Smooth muscle cell of the brain vasculature (primary cell): ENCODE measurements at regions not wholly inside any gene's neighbourhood (a gene's known extent, or its start where the extent isn't known, plus 50 kb on each side); places are given as distances from the start of the nearest gene placed in this dataset.
"Not testable (repeated sequence)": the region's sequence is repeated elsewhere in the genome, so short reads cannot be mapped to it uniquely, and the experiment has no call there.

Experiments used
- DNase-seq: peaks from one replicate; pipeline ENCODE4 v3.0.0-alpha.2; 2012; ENCODE audit warnings: low read depth, low spot score

- no peak for DNase-seq
Measured at GRCh38 chr13:90706631-90707030, 640.9 kb upstream of the MIR17HG start.

DNA sequence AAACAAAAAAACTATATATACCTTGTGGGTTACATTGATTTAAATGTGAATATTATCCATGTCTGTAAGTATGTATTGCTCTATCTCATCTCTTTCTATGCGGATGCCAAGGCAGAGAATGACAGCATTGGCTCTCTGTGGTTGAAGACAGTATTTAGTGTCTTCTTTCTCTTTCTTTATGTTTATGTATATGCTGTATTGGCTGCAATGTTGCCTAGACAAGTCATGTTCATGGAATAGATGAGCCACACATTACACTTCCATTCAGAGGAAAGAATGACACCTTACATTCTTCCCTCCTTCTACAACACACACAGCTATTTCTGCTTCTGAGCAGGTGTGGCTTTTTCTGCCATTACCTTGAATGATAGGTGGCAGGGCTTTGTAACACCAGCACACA, 639.4 kb upstream of the MIR17HG start:
- DNase-seq, result no peak

GRCh38 chr13:90709319-90709718, 638.2 kb upstream of the MIR17HG start:
- DNase-seq, result no peak

DNA sequence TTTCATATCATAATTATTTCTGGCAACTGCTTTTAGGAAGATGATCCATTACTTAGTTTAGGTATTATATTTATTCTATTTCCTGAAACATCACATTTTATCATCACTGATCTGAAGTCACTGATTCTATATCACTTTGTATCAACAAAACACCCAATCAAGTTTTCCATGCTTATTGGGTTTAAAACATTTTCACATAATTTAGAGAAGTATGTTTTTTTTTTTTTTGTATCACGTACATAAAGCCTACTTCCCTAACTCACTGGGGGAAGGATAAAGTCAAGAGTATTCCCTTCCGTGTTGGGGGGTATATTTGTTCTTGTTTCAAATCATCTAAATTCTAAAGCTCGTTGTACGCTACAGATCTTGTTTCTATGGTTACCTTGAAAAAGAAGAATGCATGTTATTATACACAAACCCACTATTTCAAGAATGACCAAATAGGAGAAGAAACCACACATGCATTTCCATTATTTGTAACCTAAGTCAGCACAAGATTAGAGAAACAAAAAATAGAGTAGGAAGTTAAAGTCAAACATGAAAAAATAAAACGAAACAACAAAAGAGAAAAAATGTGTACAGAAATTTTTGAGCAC, 637.2 kb upstream of the MIR17HG start:
- DNase-seq, result no peak

DNA sequence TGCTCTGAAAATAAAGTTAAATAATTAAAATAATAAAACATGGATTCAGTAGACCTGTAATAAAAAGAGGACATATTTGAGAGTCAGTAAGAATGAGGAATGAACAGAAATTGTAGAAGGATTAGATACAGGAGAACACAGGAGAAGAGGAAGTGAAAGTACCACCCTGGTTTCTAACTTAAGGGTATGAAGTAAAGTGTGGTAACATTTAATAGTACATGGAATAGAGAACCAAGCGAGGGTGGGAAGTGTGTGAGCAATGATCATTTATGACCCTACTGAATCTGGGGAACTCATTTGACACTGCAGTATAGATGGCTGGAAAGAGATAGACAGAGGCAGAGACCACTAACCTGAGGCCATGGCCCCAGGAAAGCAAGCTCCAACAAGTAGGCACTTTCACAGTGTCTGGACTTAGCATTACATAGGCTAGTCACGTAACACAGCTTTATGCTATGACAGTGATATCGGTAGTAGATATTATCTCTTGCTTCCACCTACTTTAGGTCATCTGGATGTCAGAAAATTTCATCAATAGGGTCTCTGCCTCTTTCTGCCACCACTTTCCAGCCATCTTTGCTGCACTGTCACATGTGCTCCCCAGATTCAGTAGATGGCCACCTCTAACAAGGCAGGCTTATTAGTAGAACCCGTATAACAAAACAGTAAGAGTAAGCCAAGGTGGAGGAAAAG, 633.9 kb upstream of the MIR17HG start:
- DNase-seq, result no peak

GRCh38 chr13:90715485-90715884, 632.0 kb upstream of the MIR17HG start:
- DNase-seq, result no peak

- DNase-seq, result no peak
Measured at GRCh38 chr13:90717451-90717936, 630.0 kb upstream of the MIR17HG start.

GRCh38 chr13:90719461-90719860, 628.0 kb upstream of the MIR17HG start:
- DNase-seq, result no peak

DNA sequence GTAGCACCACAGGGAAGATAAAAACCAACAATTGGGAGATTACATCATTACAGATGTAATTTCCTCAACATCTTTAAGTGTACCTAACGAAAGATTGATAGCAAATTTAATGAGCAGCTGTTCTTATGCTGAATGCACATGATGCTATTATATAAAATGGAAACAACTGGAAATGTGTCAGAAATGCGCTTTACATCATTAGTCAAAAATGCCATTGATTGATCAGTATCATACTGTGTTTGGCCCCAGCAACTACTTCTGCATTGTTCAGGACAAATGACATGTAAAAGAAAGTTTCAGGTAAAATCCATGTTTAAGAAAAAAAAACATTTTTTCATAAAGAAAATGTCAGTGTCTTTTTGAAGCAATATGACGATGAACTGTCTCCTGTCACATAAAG, 625.5 kb upstream of the MIR17HG start:
- DNase-seq, result no peak

GRCh38 chr13:90723381-90723780, 624.1 kb upstream of the MIR17HG start:
- DNase-seq, result no peak

DNA sequence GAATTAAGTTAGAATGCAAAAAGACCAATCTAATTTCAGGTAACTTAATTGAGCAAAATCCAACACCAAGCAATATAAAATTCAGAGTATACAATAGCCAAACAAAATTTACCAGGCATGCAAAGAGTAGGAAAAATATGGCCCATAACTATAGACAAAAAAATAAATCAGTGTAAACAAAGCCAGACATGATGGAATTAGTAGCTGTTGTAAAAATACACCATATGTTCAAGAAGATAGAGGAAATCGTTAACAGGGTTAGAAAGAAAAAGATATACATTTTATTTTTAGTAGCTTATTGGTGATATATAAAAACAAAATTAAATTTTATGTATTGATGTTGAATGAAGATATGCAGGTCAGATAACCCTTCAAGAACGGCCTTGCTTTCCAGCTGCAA, 621.1 kb upstream of the MIR17HG start:
- no peak for DNase-seq

- no peak for DNase-seq
Measured at GRCh38 chr13:90732049-90732448, 615.4 kb upstream of the MIR17HG start.

DNA sequence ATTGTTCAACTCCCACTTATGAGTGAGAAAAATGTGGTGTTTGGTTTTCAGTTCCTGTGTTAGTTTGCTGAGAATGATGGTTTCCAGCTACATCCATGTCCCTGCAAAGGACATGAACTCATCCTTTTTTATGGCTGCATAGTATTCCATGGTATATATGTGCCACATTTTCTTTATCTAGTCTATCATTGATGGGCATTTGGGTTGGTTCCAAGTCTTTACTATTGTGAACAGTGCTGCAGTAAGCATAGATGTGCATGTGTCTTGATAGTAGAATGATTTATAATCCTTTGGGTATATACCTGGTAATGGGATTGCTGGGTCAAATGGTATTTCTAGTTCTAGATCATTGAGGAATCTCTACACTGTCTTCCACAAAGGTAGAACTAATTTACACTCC, 613.0 kb upstream of the MIR17HG start:
- not testable (repeated sequence) for DNase-seq

DNA sequence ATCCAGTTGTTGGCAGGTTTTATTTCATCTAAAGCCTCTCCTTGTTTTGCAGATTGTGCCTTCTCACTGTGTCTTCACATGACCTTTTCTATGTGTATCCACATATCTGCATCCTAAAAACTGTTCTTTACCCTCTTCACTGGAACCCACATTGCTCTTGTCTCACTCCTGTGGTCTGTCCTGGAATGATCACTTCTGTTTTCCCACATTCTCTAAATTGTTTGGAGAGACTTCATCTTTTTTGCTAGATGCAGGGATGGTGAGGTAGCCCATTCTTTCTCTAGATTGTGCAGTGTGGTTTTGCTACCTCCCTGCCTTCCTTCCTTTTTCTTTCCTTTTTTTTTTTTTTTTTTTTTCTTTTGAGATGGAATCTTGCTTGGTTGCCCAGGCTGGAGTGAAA, 608.6 kb upstream of the MIR17HG start:
- no peak for DNase-seq

GRCh38 chr13:90740099-90740498, 607.4 kb upstream of the MIR17HG start:
- DNase-seq, result no peak

DNA sequence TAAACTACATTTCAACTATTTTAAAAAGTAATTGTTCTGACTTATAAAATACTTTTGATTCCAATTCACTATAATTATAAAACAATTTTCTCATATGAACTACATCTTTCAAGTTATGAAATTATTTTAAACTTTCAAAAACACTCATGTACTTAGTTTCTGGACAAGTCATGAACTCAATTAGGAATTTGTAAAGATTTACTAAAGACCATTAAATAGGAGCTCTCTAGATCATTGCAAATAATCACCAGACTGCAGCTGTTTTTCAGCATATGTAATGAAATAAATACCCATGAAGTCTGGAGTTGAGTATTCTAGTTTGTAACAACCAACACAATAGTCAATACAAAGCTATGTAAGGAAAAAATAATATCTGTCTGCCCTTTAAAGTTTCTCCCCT, 605.1 kb upstream of the MIR17HG start:
- no peak for DNase-seq

- no peak for DNase-seq
Measured at GRCh38 chr13:90746230-90746629, 601.3 kb upstream of the MIR17HG start.

DNA sequence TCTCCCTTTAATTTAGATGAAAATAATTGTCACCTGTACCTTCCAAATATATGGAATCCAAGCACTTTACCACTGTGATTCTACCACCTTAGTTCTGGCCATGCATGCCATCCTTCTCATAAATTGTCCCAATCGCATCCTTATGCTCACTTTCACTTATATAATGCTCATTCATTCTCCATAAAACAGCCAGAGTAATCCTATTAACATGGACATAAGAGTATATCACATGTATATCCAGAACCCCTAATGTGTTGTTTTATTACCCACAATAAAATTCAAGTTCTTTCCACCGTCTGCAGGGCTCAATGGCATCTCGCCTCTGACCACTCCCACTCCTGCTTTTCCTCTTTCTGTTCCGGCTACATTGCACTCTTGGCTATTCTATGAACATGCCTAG, 597.5 kb upstream of the MIR17HG start:
- DNase-seq, result no peak

GRCh38 chr13:90751026-90751425, 596.5 kb upstream of the MIR17HG start:
- DNase-seq, result no peak

DNA sequence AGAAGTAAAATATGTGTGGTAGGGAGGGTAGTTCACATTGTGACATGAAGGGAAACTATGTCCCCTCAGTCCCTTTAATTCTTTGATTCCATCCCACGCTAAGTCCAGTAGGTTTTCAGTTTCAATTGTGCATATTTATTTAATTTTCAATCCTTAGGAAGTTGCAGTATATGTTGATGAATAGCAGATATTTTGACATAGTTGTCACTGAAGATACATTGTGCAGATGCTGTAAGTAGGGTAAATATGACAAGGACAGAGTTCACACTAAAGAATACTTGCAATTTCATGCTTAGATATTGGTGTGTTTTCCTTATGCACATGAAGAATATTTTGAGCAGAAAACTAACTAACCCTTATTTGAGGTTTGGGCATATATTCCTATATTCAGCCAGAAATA, 595.4 kb upstream of the MIR17HG start:
- DNase-seq, result no peak

DNA sequence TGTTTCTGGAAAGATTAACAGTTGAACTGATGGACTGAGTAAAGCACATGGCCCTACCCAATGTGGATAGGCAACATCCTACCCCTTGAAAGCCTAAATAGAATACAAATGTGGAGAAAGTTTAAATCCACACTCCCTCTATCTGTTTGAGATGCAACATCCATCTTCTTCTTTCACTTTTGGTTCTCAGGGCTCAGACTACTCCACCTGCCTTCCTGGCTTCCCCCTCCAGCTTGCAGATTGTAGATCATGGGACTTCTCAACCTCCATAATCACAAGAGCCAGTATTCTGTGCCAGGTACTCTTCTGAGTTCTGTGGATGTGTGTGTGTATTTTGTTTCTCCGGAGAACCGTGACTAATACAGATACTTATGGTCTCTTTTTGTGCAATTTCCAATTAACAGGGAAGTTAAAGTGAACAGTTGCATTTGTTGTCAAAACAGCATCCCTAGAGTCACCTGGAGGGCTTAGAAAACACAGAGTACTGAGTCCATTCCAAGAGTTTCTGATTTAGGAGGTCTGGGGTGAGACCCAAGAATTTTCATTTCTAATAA, 590.3 kb upstream of the MIR17HG start:
- no peak for DNase-seq

DNA sequence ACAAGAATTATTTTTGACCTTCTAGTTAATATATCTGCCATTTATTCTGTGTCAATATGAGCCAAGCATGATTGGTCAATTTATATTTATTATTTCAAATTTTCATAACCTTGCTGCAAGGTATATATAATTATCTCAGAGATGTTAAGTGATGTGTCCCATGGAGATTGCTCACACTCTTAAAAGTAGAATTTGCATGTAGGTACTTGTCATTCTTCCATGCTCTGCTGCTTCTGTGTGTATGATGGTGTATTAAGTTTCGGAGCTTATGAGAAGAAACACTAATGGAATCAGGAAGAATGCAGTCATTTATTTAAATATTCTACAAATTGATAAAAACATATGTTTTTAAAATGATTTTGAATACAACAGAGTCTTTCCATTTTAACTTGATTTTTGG, 586.8 kb upstream of the MIR17HG start:
- DNase-seq, result no peak

DNA sequence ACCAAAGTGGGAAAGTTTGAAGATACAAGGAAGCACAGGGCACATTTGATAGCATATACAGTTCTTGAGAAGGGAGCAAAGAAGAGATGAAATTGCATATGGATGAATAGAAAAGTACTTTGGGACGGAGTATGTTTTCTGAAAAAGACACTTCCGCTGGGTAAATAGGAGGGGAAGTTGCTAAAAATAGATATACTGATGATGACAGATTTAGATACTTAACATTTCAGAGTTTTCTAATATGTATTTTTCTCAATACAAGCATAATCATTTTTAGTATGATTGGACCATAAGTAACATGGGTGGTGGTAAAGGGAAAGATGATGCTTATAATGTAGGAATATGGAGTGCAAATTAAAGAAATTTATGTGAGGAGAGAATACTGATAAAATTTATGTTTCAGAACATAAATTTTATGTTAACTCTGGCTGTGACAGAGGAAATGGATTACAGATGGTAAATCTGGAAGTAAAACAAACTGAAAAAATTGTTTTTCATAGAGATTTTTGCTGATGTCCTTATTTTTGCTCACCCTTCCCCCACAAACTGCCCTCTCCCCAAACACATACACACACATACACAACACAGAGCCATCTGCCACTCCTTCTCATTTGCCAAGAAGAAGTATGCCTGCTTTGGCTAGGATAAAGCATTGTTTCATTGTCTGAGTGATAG, 583.9 kb upstream of the MIR17HG start:
- no peak for DNase-seq
